Embryonic facial prominence (tissue), 1 donor: ENCODE measurements at regions not wholly inside any gene's neighbourhood (a gene's known extent, or its start where the extent isn't known, plus 50 kb on each side); places are given as distances from the start of the nearest gene placed in this dataset.
"Not testable (repeated sequence)": the region's sequence is repeated elsewhere in the genome, so short reads cannot be mapped to it uniquely, and the experiment has no call there.

Source experiments
- DNase-seq: peaks from one replicate; pipeline ENCODE4 v3.0.0-alpha.2; 2016; ENCODE audit errors: extremely low spot score

DNA sequence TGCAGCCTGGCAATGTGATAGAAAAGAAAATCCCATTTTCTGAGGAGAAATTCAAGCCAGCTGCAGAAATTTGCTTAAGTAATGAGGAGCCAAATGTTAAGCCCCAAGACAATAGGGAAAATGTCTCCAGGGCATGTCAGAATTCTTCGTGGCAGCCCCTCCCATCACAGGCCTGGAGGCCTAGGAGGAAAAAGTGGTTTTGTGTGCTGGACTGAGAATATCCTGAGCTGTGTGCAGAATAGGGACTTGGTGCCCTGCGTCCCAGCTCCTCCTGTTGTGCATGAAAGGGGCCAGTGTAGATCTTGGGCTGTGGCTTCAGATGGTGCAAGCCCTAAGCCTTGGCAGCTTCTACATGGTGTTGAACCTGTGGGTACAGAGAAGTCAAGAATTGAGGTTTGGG, 948.3 kb downstream of the METTL15 start:
- DNase-seq: not testable (repeated sequence)

DNA sequence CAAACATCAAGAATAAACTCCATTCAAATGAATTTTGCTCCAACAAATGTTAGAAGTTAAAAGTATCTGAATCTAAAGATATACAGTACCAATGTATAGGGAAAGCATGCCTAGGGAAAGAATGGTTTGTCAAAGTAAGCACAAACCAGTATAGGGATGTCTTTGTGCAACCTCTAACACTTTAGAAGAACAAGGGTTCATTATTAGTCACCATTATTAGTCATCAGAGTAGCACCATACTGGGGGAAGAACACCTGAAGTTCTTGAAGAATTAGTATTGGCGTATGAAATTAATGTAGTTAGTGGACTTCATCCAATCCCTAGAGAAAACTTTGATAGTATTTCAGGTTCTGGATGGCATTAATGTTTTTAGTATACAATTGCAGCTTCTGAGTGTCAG, 943.7 kb downstream of the METTL15 start:
- no peak for DNase-seq

DNA sequence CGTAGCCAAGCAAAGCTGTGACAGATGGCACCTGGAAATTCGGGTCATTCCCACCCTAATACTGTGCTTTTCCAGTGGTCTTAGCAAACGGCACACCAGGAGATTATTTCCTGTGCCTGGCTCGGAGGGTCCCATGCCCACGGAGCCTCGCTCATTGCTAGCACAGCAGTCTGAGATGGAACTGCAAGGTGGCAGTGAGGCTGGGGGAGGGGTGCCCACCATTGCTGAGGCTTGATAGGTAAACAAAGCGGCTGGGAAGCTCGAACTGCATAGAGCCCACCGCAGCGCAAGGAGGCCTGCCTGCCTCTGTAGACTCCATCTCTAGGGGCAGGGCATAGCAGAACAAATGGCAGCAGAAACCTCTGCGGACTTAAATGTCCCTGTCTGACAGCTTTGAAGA, 942.8 kb downstream of the METTL15 start:
- DNase-seq: not testable (repeated sequence)

DNA sequence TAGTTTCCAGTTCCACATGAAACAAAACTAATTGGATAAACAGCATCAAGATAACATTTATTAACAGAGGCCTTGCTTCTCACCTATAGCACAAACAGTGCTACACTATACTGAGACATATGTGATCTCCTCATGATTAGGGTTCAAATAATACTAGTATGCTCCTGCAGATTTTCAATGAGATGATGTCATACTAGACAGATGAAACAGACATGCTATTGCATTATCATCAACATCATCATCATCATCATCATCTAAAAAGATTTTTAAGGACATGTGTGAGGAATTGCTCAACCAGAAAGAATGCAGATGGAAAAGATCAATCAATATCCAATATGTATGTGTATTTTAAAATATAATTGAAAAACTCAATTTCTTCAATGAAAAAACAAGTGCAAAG, 932.3 kb downstream of the METTL15 start:
- no peak for DNase-seq

DNA sequence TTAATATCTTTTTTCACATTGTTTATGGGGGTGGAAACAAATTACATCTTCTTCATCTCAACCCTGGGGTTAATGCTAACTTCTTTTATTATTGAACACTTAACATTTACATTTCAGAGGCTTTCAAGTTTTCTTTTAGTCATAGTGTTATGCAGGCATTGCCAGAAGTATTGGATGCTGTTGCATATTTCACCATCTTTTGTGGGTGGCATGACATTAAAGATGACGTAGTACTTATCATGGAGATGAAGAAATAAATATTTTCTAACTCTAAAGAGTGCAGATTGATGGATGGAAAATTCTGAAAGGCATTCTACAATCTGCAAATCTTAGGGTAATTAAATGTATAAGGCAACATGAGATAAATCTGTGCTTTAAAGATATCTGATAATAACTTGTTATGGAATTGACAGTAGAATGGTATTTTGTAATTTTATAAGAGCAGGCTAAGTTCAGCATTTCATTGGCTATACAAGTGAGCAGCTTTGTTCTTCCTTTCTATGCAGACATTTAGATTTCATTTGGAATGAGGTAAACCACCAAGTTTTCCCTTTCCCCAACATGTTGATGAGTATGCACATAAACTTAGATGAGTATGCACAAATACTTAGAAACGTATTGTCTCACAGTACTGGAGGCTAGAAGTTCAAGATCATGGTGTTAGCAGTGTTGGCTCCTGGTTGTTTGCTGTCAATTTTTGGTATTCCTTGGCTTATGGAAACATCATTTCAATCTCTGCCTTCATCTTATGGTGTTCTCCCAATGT, 924.4 kb downstream of the METTL15 start:
- no peak for DNase-seq

DNA sequence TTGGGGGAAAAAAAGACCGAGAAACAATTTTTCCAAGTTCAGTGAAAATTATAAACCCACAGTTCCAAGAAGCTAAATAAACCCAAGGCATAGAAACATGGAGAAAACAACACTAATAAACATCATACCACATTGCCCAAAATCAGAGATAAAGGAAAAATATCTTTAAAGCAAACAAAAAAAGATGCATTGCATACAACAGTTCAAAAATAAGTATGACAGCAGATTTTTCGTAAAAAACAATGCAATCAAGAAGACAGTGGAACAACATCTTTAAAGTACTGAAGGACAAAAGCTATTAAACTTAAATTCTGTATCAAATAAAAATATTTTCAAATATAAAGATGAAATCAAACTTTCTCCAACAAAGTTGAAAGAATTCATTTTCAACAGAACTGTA, 921.3 kb downstream of the METTL15 start:
- DNase-seq: no peak

DNA sequence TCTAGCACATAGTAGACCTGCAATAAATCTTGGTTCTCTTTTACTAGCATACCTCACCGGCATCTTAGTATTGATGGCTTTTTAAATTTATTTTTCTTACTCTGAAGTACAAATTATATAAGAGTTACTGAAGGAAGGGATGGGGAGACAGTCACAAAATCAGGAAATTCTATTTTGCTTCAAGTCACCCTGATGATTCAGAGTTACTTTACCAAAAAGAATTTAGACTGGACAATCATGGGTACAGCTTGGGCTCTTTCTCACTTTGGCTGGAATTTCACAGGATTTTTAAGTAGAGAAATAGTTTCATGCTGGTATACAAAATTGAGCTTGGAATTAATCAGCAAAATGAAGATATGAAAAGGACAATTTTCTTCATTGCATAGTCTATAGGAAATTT, 919.2 kb downstream of the METTL15 start:
- no peak for DNase-seq

DNA sequence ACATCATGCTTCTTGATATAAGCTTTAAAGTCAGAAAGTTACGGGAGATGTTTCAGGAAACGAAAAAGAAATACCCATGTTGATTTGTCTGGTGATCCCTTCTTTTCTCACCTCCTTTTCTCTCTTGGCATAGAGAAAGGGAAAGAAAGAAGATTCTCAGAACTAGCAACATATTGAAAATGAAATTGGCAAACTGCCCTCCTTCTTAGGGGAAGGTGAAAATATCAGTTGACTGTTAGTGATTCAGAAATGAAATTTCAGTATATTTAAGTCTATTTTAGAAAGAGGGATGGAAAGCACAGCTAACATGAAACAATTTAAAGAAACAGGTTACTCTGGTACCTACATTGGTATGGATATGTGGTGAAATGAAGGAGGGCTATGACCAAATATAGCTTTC, 918.1 kb downstream of the METTL15 start:
- no peak for DNase-seq

DNA sequence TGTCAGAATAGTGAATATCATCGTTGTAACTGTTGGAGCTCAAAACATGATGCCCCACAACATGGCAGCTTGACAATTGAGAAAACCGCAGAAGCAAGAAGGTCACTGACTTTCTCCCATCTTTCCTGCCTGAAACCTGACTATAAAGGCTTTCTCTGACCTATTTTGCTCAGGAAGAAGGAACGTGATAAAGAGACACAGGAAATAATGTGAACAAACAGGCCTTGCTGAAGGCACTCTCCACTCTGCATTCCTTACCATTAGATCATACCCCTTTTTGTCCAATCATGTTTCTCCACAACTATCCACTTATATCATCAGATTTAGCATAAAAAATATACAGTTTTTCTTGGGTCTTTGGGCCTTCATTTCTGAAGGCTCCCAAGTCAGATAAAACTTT, 916.8 kb downstream of the METTL15 start:
- DNase-seq: no peak

DNA sequence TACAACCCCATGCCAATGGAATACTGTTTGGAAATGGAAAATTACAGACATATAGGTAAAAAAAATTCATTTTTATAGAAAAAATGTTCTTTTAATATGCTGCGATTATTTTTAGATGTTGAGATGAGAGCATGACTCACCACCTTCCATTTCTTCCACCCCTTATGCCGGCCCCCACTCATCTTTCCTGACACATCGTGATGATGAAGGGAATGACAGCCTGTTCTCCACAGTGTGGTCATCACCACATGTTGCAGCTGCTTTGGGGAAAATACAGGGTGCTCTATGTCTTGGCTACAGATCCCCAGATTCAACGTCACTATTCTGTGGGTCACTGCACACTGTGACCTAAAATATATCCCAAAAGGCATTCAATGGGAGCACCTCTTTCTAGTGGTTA, 916.2 kb downstream of the METTL15 start:
- no peak for DNase-seq

DNA sequence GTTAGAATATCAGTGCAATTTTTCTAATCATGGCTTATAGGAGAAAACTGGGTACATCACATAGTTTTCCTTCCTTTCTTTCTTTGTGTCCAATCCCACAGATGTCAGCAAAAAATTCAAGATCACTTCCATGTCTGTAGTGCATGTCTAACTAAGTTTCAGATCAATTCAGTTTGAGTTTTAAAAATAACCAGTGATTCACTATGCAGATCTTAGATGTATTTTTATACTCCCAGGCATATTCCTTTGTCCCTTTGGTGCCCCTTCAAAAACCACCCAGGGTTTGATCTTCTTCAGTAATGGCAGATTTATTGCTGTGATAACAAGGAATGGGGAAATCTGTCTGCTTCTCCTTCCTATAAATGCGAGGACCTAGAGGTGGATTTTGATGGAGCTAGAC, 915.6 kb downstream of the METTL15 start:
- DNase-seq: no peak

DNA sequence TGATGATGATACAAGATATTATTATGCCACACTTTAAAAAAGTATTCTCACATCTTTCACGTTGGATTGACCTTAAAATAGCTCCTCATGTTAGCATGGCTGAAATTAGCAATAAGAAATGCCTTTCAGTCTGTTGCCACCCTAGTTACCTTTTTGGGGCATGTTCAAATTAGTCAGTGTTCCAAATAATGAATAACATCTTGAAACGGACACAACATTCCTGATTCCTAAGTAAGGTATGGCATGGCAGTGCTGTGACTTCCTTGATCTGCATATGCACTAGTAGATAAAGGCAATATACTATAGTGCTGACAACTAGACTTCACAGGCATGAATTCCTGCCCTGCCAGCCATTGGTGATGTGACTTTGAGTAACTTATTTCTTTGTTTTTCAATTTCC, 914.5 kb downstream of the METTL15 start:
- DNase-seq: no peak

DNA sequence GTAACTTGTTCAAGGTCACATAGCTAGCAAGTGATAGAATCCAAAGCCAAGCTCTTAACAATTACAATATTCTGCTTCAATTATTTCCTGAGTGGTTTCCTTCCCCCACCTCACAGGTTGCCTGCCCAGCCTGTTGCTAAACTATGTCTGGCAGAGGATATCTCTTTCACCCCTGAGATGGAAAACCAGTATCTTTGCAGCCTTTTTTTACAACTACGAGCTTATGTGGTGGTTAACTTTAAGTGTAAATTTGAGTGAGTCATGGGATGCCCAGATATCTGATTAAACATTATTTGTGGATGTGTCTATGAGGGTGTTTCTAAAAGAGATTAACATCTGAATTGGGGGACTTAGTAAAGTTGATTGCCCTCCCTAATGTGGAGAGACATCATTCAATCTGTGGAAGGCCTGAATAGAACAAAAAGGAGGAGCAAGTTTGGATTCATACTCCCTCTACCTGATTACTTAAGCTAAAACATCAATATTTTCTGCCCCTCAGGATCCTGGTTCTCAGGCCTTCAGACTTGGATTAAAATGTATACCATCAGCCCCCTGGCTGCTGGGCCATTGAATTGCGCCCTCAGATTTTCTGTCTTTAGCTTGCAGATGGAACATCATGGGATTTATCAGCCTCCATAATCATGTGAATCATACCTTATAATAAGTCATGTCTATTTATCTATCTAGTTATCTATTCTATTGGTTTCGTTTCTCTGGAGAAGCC, 911.9 kb downstream of the METTL15 start:
- DNase-seq: no peak

DNA sequence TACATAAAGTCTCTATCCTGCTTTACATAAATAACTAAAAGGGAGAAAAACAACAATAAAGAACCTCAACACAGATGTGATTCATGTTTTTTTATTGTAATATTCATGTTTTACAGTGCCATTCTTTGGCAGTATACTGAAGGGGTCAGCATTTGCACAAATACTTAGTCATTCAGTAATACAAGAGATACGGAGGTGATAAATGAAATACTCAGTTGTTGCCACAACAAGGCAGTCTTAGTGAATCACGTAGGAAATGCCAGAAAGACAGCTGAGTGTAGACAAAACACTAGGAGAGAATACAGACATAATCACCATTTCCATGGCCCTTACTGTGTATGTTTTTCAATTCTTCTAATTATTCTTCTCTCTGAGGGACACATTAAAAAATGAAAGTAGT, 910.4 kb downstream of the METTL15 start:
- no peak for DNase-seq

DNA sequence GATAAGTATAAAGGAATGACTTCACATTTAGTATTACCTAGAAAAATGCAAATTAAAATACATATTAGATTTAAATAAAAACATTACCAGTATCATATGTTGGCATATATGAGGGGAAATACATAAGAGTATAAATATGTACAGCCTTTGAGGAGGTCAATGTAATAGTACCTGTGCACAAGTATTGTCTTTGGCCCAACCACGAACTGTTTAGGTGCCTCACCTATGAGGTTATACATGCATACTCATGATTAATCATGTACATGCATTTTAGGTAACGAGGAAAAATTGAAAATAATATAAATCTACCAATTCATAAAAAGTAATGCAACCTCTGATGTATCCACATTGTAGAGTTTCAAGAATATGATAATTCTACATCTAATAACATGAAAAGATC, 909.8 kb downstream of the METTL15 start:
- no peak for DNase-seq

DNA sequence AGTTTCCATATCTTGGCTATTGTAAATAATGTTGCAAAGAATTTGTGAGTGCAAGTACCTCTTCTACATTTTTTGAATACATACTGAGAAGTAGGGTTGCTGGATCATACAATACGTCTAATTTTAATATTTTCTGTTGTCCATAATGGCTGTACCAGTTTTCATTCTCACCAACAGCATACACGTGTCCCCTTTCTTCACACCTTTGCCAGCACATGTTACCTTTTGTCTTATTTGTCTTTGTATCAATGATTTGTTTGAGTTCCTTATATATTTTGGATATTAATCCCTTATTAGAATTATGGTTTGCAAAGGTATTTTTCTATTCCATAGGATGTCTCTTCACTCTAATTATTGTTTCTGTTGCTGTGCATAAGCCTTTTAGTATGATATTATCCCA, 904.3 kb downstream of the METTL15 start:
- DNase-seq: no peak

DNA sequence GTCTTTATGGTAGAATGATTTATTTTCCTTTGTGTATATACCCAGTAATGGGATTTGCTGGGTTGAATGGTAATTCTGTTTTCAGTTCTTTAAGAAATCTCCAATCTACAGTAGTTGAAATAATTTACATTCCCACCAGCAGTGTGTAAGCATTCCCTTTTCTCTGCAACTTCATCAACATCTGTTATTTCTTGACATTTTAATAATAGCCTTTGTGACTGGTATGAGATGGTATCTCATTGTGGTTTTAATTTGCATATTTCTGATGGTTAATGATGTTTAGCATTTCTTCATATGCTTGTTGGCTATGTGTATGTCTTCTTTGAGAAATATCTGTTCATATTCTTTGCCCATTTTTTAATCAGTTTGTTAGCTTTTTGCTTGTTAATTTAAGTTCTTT, 901.2 kb downstream of the METTL15 start:
- DNase-seq: no peak

DNA sequence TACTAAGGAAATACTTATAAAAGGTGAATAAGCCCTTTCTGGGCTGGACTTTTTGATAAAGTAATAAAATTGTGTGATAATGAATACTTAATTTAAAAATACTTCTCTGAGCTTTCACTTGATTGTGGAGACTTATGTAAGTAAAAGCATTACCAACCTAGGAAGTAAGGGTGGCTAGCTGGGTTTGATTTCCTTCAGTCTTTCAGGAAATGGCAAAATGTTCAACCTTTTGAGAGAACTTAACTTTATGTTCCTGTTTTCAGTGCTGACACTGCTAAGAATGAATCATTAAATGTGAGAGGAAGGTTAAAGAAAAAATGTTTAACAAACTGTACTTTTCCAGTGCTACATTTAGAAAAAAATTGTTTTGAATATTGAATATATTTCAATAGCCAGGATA, 900.3 kb downstream of the METTL15 start:
- no peak for DNase-seq

DNA sequence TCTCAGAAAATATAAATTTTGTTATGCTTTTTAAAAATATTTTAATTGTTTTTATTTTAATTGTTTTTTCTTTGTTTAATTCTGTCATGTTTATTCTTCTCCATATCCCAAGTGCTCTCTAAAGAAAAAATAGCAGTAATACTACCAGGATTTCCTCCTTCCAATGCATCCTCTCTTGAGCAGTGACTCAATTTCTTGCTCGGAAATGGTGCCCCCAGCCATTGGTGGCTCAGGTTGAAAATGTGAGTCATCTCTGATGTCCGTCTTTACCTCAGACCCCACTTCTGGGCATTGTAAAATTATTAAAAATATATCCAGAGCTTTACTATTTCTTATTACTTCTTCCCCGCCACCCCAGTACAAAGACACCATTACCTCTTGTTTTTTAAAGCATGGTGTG, 898.5 kb downstream of the METTL15 start:
- no peak for DNase-seq

DNA sequence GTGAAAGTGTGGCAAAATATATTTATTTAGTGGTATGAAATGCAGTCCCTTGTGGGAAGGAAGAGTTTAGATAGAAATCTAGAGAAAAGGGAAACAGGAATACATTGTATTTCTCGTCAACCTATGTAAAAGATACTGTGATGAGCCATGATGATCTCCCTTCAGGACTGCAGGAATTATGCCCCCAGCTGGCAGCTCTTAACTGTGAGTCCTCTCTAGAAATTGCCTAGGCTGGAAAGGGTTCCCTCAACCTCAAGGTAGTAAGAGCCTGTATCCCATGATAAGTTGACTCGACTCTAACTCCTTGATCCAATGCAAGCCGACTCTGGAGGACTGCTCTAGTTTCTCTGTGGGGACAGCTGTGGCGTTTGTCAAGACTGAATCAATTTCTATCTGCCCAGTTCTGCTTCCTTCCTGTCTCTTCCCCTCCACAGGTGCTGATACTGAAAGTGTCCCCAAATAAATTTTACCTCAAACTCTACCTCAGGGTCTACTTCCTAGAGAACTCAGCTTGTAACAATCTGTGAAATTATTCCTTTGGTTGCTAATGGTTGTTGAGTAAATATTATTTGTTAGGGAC, 897.3 kb downstream of the METTL15 start:
- no peak for DNase-seq

DNA sequence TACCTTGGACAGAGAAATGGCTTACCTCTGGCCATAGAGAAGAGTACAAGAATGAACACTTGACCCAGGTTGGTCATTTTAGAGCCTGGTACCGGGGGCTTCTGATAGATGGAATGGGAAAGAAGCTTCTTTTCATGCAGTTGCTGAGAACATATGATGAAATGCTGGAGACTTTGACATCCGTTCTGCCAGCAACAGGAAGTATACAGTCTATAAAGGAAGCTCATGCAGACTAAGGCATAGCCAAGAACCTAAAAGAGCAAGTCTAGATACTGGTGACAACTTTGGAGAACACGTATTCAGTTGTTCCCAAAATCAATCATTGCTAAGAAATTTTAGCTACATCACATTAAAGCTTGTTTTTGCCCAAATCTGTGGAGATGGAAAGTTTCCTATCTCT, 894.6 kb downstream of the METTL15 start:
- no peak for DNase-seq

DNA sequence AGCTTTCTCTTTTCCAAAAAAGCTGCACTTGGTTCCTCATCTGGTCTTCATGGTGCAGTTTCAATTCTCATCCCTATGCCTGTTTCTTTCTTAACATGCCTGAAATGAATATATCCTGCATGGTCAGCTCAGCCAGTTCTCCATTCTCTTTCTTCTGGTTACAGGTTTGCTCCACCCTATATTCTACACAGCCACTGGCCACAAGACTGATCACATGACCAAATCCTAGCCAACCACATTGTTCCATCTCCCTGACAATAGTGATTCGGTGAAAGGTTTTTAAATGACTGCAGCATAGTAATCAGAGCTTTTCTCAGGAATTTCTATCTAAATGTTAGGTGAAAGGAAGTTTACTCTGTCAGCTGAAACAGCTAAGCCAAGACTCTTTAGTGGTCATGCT, 891.4 kb downstream of the METTL15 start:
- DNase-seq: no peak

DNA sequence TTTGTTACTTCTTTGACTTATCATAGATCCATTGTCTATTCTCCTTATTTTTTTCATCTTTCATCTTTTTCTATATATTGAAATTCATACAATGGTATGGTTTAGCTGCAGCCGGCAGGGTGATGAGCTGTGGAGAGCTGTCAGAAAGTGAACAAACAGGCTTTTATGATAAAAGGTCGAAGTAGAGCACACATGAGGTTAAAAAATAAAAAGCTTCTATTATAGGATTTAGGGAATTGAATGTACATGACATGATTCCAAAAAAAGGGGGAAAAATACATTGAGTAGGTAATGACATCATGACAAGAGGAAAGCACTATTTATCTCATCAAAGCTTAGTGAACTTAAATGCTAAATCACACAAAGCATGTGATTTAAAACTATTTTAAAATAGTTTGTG, 884.8 kb downstream of the METTL15 start:
- no peak for DNase-seq
